Prostate gland (tissue), 2 donors: ENCODE measurements at regions not wholly inside any gene's neighbourhood (a gene's known extent, or its start where the extent isn't known, plus 50 kb on each side); places are given as distances from the start of the nearest gene placed in this dataset.

ENCODE experiments used
- POLR2AphosphoS5 ChIP-seq: sonication (generic); formaldehyde crosslinking; IDR thresholded peaks from one replicate; pipeline ENCODE4 v1.6.1; 2017; ENCODE audit warnings: antibody characterized with exemption
- TF ChIP-seq, protein P1 (sequence below), 4 experiments: fragments of 200-600 bp in 2 of 4; fragments of 450-650 bp in 2 of 4; sonication (generic) in 2 of 4; IDR thresholded peaks; 1 replicate in 3 of 4; 2 replicates in 1 of 4; pipeline ENCODE4 v1.5.1; 2016 to 2019; ENCODE audit warnings: antibody characterized with exemption in 4 of 4, mild to moderate bottlenecking in 2 of 4, moderate library complexity in 2 of 4

GRCh38 chr5:82753374-82753773, 323.8 kb downstream of the TMEM167A start:
- TF ChIP-seq, protein P1, sequence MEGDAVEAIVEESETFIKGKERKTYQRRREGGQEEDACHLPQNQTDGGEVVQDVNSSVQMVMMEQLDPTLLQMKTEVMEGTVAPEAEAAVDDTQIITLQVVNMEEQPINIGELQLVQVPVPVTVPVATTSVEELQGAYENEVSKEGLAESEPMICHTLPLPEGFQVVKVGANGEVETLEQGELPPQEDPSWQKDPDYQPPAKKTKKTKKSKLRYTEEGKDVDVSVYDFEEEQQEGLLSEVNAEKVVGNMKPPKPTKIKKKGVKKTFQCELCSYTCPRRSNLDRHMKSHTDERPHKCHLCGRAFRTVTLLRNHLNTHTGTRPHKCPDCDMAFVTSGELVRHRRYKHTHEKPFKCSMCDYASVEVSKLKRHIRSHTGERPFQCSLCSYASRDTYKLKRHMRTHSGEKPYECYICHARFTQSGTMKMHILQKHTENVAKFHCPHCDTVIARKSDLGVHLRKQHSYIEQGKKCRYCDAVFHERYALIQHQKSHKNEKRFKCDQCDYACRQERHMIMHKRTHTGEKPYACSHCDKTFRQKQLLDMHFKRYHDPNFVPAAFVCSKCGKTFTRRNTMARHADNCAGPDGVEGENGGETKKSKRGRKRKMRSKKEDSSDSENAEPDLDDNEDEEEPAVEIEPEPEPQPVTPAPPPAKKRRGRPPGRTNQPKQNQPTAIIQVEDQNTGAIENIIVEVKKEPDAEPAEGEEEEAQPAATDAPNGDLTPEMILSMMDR (IDR thresholded peaks at IDR 0.05) = no peak
- TF ChIP-seq POLR2AphosphoS5 = no peak
